NCI-H774 (cell line): ENCODE measurements at regions not wholly inside any gene's neighbourhood (a gene's known extent, or its start where the extent isn't known, plus 50 kb on each side); places are given as distances from the start of the nearest gene placed in this dataset.
A peak's percentile ranks its signal among the peaks of the same experiment; 100 is the strongest.

Source experiments
- DNase-seq: peaks from one replicate; lab custom pipeline; 2025; lab: John Stamatoyannopoulos, UW

DNA sequence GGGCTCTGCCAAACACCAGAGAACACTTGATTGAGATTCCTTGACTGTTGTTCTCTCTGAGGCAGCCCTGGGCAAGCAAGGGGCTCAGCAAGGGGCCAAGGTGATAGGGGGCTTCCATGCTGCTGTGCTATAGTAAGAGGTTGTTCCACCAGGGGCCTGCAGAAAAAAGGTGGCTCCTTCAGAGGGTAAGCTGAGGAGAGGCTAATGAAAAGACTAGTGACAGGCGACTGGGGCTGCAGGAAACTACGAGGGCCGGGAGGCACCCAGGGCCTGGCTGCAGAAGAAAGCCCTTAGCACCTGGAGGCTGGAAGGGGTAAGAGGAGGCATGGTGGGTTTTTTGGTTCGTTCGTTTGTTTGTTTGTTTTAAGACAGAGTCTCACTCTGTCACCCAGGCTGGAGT, 88.0 kb upstream of the CTNNA1 start:
- DNase-seq: no peak

DNA sequence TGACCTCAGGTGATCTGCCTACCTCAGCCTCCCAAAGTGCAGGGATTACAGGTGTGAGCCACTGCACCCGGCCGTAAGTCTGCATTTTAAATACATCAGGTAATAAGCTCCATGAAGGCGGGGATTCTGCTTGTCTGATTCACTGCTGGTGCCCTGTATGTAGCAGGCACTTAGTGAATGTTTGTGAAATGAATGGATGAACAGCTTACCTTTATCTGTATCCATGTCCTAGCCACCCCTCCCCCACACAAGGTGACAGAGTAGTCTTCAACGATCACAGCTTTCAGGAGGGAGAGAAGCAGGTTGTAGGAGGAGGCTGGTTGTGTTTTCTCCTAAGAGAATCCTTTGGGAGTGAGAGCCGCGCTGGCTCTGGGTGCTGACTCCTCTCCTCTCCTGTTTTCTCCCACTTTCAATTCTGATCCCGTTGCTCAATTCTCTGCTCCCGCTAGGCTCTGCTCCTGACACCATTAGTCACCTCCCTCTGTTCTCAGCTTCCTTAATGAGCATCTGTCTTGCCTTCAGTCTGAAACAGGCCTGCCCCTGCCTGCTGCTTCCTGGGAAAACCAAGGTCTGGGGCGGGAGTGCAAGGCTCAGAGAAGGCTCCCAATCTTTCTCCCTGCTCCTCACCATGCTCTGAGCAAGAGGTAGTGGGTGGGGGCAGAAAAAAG, 88.8 kb upstream of the CTNNA1 start:
- DNase-seq: no peak

DNA sequence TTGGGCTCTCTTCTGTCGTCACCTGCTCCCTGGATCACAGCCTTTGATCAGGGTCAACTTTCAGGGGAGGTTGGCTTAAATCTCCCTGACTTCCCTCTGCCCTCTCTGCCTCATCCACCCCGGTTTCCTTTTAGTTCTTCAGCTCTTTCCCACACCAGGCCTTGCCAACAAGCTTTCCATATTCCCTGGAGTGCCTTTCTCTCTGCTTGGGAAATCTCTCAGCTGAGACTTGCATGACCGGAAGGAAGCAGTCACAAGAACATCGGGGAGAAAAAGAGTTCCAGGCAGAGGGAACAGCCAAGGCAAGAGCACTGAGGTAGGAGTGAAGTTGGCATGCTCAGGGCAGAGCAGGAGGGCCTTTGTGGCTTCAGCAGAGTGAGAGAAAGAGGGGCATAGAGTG, 88.4 kb upstream of the HSPA9 start:
- no peak for DNase-seq

DNA sequence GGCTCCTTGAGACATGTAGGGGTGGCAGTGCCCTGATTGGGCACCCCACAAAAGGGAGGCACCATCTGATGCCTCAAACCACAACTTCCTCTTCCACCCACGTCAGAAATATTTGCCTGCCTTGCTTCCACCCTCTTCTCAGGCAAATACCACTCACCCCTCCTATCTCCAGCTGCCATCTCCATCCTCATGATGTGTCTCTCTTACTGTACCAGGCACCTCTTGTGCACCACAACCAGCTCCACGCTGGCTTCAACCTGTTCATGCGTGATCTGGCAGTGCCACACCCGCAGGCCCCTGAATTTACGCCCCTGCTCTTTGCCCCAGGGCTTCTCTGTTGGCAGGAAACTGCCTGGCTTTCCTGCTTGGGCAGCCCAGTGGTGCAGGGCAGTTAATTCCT, 87.8 kb upstream of the HSPA9 start:
- DNase-seq: no peak

DNA sequence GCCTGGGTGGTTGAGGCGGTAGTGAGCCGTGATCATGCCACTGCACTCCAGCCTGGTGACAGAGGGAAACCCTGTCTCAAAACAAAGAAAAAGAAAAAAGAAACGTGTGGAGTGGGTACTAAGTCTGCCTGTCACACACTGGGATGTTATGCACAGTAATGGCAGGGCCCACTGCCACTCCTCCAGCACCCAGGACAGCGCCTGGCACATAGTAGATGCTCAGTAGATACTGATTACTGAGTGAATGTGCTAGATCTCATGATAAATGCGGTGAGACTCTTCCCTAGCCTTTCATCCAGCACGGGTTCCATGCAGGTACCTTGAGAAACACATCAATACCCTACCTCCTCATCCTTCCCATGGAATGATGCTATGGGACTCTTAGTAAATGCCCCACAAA, 87.4 kb upstream of the HSPA9 start:
- DNase-seq: no peak

DNA sequence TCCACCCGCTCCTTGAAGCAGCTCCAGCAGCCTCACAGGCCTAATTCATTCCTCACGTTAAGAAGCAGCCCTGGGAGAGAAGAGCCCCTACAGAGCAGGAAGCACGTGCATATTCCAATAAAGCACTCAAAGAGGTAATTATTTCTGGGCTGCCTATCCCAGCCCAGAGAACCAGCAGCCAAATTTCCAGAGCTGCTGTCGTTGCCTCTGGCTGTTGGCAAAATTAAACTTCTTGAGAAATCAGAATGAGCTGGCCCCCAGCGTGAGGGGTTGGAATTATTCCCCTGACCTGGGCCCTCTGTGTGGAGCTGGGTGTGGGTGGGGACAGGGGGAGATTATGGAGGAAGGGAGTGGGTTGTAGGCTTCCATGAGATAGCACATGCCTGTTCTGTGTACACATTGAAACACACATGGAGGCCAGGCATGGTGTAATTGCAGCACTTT, 86.8 kb upstream of the HSPA9 start:
- no peak for DNase-seq

DNA sequence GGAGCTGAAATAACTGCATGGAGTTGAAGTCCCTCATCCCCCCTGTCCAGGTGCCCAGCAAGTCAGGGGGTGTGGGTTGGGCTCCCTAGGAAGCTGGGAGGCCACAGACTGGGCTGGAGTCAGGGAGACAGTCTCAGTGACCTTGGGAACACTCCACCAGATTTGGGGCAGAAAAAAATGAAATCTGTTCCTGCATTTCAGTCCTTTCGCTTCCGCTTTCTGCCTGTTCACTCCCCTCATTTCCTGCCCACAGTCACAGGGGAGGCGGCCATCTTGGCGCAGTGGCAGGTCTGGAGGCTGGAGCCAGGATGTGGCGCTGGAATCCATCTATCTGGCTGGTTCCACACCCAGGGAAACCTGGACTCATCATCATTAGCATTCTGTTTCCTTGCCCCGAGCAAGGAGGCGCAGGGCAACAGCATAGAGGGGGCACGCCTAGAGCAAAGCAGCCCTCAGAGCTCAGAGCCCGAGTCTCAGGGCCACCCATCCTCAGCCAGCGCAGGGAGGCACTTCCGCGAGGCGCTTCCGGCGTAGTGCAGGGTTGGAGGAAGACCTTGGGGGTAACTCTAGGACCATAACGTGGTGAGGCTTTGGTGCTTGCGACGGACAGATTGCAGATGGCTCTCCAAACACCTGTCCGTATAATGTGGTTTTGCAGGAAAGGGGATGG, 86.2 kb upstream of the HSPA9 start:
- no peak for DNase-seq

DNA sequence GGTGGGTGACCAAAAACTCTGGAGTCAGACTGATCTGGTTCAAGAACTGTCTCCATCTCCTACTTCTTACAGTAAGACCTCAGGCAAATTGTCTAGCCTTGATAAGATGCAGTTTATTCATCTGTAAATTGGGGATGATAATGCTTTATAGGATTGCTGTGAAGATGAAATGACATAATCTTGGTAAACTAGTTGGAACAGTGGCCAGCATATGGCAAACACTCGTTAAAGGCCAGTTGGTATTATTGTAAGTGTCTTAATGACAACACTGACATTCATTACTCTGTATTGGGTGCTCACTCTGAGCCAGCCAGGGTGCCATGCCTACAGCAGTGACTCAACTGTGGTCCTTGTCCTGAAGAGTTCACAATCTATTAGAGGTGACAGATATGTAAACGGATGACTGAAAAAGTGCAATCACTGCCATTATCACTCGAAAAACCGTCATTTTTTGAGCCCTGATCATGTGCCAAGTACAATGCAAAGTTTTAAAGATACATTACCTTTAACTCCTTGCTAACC, 84.9 kb upstream of the HSPA9 start:
- no peak for DNase-seq

DNA sequence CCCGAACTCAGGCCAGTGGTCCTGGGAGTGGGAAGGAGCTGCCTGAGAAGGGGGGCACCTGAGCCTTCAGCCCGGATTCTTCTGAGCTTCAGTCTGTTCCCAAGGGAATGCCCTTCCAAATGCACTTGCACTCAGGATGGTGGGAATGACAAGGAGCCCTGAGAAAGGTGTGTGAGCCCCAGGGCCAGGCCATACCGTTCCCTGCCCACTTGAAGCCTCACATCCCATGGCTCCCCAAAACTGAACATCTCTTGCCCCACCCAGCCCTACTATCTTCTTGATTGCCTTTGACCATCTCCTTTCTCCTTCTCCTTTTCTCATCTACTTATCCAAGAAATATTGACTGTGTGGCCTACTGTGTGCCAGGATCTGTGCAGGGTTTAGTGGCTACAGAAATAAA, 84.4 kb upstream of the HSPA9 start:
- DNase-seq: no peak

DNA sequence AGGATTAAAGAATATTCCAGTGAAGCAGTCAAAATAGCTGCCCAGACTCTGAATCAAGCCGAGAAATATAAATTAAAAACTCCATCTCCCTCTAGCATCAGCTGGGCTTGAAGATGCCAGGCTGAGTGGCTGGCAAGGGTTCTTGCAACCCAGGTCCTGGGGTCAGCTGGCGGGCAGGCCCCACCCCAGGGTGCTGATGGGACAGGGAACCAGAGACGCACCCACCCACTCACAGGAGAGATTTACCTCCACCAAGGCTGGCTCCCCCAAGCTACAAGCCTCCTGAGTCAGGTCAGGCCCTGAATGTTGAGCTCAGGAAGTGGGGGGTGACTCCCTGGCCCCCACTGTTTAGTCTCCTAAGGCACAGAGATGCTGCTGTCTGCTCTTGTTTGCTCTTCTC, 83.9 kb upstream of the HSPA9 start:
- DNase-seq: no peak

DNA sequence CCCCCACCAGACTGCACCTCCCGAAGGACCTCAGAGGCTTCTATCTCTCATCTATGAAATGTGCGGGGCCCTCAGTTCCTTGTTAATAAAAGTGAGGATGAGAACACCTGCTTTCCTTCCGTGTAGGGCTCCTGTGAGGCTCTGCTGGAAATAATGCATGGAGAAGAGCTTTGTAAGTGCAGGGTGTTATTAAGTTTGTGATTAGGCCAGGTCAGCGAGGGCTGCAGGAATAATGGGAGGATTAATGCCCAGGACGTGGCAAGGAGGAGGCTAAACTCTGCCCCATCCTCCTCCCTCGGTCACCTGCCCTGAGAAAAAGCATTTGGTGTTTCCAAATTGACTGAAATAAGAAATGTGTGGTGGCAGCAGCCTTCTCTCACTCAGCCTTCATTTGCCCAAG, 83.5 kb upstream of the HSPA9 start:
- DNase-seq: no peak

DNA sequence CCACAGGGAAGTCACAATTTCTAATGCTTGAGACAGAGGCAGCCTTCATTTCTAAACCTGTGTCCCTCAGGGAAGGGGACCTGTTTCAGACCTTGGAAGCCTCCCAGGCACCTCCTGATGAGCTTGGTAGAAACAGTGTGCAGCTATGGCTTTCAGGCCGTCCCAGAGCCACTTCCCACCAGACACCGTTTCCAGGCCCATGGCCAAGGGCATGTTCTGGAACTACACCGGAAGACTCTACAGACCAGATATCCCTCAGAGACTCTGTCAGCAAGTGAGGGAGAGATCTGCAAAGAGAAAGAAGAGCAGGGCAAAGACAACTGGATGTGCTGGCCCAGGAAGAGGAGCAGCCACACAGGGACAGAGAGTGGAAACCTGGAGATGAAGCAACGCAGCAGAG, 82.2 kb upstream of the HSPA9 start:
- DNase-seq: no peak

DNA sequence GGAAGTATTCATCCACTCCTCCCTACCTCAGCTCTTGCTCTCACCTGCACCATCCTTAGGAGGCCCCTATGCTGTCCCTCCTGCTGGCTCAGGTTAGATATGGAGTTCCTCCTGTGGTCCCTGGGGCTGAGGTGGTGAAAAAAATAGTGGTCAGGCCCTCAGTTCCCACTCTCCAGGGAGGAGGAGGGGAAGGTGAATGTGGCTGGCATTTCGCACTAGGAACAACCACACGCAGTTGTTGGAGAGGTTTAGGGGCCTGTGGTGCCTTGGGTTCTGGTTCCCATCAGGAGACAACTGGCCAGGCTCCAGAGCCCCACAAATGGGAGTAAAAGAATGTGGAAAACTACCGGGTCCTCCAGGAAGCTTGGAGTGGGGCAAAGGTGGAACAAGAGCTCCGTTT, 81.7 kb upstream of the HSPA9 start:
- no peak for DNase-seq

DNA sequence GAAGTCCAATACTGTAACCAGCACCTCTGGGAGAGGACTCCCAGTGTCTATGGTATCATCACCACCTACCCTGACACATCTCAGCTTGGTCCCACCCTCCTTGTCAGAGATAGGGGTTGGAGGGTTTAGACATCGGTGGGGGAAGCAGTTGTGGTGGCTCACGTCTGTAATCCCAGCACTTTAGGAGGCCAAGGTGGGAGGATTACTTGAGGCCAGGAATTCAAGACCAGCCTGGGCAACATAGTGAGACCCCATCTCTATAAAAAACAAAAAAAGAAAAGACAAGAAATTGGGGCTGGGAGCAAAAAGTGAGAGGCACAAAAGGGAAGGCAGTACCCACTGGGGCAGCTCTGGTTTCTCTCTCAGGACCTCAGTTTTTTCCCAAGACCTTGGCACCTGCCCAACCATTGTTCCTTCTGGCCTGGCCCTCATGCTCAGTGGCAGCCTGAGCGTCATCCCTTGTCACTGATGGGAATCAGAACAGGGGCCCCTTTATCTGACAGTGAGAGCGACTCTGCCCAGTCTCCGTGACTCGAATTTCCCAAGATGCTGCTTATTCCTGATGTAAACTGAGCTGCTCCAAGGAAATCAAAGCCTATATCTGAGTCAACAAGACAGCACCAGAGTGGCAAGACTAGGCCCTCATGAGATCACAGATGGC, 80.5 kb upstream of the HSPA9 start:
- no peak for DNase-seq

DNA sequence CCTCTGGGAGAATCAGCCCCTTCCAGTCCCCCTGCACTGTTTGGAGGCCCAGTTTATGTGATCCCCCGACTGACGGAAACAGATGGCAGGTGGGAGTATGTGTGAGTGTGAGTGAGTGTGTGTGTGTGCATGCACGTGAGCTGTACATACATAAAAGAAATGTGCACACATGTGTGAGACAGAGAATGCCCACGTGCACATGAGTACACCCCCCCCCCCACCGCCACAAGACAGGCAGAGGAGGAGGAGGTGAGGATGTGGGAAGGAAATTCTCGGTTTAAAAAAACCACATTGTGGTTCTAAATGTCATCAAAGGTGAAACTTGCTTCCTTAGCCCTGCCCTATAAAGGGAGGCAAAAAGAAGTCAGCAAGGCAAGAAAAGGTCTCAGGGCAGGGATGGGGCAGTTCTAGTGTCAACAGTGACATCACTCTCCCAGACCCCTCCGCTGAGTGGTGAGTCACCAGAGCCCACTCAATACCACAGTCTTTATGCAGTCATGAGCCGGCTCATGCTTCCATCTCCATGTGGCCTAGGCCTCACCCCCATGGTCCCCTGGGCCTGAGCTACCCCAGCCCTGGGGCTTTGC, 79.2 kb upstream of the HSPA9 start:
- DNase-seq: no peak

DNA sequence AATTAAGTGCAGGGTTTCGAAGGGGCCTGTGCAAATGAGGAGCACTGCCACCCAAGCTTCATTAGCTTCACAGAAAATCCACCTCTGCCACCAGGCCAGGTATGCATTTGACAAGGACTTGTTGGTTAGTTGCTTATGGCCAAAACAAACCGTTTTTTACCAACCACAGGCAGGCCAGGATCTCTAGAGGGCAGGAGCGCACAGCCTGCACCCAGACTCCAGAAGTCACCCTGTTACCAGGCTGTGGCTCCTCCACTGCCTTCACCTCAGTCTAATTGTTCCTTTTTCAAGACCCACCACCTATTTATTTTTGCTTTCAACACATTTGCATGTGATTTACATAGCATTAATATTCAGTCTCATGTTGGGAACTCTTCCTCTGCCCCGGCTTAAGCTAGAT, 78.3 kb upstream of the HSPA9 start:
- peak; percentile 14 for DNase-seq

DNA sequence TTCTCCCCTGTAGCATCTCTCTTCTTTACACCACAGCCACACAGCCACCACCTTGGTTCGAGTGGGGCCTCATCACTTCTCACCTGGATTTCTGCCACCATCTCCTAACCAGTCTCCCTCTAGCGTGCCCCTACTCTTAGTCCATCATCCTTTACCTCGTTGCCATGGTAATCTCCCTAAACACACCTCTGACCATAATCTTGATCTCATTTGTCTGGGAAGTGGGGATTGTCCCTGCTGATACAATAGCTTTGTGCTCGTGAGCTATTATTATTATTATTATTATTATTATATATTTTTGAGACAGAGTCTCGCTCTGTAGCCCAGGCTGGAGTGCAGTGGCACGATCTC, 76.5 kb upstream of the HSPA9 start:
- no peak for DNase-seq

DNA sequence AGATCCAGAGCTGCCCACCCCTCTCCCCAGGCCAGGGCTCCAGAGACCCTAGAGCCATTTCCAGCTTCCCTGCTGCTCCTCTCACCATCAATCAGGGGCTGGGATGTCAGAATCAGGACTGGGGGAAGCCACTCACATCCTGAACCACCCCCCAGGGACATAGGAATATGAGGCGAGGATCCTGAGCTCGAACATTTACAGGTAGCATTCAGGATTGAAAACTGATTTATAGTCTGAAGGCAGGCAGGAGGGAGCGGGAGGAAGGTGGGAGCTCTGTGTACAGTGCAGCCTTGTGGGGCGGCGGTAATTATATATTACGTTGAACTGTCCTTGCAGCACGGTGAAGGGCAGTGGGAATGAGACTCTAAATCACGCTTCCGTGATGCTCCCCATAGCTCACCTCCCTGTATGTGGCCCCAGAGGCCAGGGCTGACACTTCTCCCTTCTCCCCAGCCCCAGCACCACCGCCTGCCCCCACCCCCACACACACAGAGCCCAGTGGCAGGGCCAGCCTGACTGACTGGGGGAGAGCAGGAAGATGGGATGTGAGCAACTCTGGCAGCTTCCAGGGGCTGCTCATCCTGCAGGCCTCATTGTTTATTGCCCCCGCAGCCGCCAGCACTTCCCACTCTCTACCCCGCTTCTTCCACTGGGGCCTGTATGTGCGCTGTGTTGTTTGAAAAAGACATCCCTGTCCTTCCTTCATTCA, 76.0 kb upstream of the HSPA9 start:
- no peak for DNase-seq

DNA sequence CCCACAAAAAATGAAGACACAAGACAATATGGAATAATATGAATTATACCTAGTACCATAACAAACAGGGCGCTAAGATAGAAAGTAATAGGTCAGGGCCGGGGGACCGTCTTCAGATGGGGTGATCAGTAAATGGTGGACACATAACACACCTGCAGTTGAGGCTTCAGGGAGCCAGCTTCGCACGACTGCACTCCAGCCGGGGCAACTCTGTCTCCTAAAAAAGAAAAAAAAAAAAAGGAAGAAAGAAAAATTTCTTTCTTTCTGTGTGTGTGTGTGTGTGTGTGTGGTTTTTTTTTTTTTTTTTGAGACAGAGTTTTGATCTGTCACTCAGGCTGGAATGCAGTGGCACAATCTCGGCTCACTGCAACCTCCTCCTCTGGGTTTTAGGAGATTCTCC, 75.0 kb upstream of the HSPA9 start:
- DNase-seq: no peak

DNA sequence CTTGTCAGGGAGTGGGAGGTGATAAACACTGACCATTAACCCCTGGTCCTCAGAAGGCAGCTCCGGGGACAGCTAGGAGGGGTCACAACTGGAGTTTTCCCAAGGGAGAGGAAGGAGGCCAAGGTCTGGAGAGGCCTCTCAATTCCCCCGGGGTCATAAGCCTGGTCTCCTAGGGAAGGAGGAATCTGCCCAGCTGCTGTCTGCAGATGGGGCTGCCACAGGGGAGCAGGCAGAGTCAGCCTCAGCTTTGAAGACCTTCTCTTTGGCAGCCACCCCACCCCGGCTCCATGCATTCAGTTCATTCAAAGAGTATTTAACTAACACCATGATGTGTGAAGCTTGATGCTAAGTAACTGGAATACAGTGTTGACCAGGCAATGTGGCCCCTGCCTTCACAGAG, 74.6 kb upstream of the HSPA9 start:
- no peak for DNase-seq

DNA sequence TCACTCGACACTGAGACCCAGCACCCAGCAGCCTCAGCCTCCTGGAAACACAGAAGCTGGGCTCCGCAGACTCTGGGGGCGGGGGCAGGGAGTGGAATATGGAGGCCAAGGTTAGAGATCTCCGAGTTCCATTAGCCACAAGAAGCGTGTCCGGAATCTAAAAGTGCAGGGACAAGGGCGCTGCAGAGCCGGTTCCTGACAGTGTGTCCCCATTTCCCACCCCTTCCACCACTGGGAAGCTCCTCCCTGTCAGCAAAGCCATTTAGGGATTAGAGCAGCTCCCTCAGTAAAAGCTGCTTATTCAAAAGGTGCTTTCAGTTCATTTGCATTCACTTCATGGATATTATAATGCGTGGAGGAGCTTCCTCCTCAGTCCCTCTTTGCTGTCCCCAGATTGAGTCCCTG, 74.1 kb upstream of the HSPA9 start:
- no peak for DNase-seq

DNA sequence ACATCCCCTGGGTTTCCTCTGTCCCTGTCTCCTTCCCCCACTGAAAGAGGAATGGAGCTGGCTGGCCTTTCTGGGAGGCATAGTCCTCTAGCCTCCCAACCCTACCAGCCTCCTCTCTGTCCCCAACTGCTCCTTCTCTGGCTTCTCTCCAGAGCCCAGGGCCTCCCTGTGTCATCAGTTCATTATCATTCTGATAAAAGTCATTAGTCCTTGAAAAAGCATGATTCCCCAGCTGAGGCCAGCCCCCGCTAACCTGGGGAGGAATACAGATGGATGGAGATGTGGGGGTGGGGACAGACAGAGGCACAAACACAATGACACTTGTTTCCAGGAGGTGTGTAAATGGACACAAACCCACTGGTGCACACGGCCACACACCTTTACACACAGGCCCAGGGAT, 73.6 kb upstream of the HSPA9 start:
- DNase-seq: no peak
